MM.1S (cell line): ENCODE measurements at regions not wholly inside any gene's neighbourhood (a gene's known extent, or its start where the extent isn't known, plus 50 kb on each side); places are given as distances from the start of the nearest gene placed in this dataset.

Experiments
- DNase-seq: peaks from one replicate; pipeline ENCODE4 v3.0.0-alpha.2; 2015
- H2AFZ ChIP-seq: fragments of 300-600 bp; sonication (generic); 2 replicates; pipeline ENCODE4 v1.6.0; 2016; ENCODE audit warnings: antibody characterized with exemption, low read length
- H3F3A ChIP-seq: fragments of 300-600 bp; sonication (generic); 2 replicates; pipeline ENCODE4 v1.6.1; 2016; ENCODE audit warnings: mild to moderate bottlenecking, antibody characterized with exemption, low read length, moderate library complexity, mixed read lengths; ENCODE audit not compliant: insufficient read depth
- H3K27ac ChIP-seq: fragments of 300-600 bp; sonication (generic); 2 replicates; pipeline ENCODE4 v1.5.1; 2016; ENCODE audit warnings: mild to moderate bottlenecking, low read length
- H3K27me3 ChIP-seq: fragments of 300-600 bp; sonication (generic); replicated peaks from 2 replicates; pipeline ENCODE4 v1.6.0; 2016; ENCODE audit warnings: low read length; ENCODE audit not compliant: insufficient read depth
- H3K36me3 ChIP-seq: fragments of 300-600 bp; sonication (generic); replicated peaks from 2 replicates; pipeline ENCODE4 v1.6.1; 2016; ENCODE audit warnings: mild to moderate bottlenecking, low read length, mixed read lengths; ENCODE audit not compliant: insufficient read depth
- H3K4me1 ChIP-seq: fragments of 300-600 bp; sonication (generic); 2 replicates; pipeline ENCODE4 v1.6.1; 2016; ENCODE audit warnings: low read length, mixed read lengths
- H3K4me2 ChIP-seq: fragments of 300-600 bp; sonication (generic); 2 replicates; pipeline ENCODE4 v1.6.0; 2016; ENCODE audit warnings: low read depth, low read length
- H3K4me3 ChIP-seq: fragments of 300-600 bp; sonication (generic); 2 replicates; pipeline ENCODE4 v1.5.1; 2016; ENCODE audit warnings: low read length, mixed read lengths
- H3K79me2 ChIP-seq: fragments of 300-600 bp; sonication (generic); 2 replicates; pipeline ENCODE4 v1.6.1; 2016; ENCODE audit warnings: mixed run types, low read length, mixed read lengths
- H3K9ac ChIP-seq: fragments of 300-600 bp; sonication (generic); 2 replicates; pipeline ENCODE4 v1.6.1; 2016; ENCODE audit warnings: low read length, mixed read lengths
- H3K9me2 ChIP-seq: fragments of 300-600 bp; sonication (generic); replicated peaks from 2 replicates; pipeline ENCODE4 v1.6.1; 2016; ENCODE audit warnings: mild to moderate bottlenecking, low read length, mixed read lengths; ENCODE audit not compliant: insufficient read depth
- H3K9me3 ChIP-seq: fragments of 300-600 bp; sonication (generic); replicated peaks from 2 replicates; pipeline ENCODE4 v1.6.1; 2016; ENCODE audit warnings: mild to moderate bottlenecking, low read length, mixed read lengths; ENCODE audit not compliant: insufficient read depth
- H4K20me1 ChIP-seq: fragments of 300-600 bp; sonication (generic); 2 replicates; pipeline ENCODE4 v1.6.1; 2016; ENCODE audit warnings: mild to moderate bottlenecking, low read length, moderate library complexity, mixed read lengths; ENCODE audit not compliant: insufficient read depth
- CTCF ChIP-seq: fragments of 300-600 bp; sonication (generic); IDR thresholded peaks from 2 replicates; pipeline ENCODE4 v1.5.1; 2016; ENCODE audit warnings: antibody characterized with exemption, low read length, mixed read lengths
- EZH2 ChIP-seq: fragments of 300-600 bp; sonication (generic); optimal IDR thresholded peaks from 2 replicates; pipeline ENCODE3; 2017; ENCODE audit warnings: low read depth, mild to moderate bottlenecking, antibody characterized with exemption, low read length, mixed read lengths
- EZH2phosphoT487 ChIP-seq: fragments of 300-600 bp; sonication (generic); IDR thresholded peaks from 2 replicates; pipeline ENCODE4 v1.6.1; 2018; ENCODE audit warnings: antibody characterized with exemption, low read length

- Histone ChIP-seq H3K4me2 (no peak overlapping the region), H3K27ac (no peak overlapping the region), H3K9me2 (no peaks in the 10 kb centered on the region), H3K9me3 (no peaks in the 10 kb centered on the region), H3K9ac (no peak overlapping the region), H3K4me3 (no peak overlapping the region), H3K36me3 (no peaks in the 10 kb centered on the region), H2AFZ (no peak overlapping the region), H3K79me2 (no peaks in the 10 kb centered on the region), H3K27me3 (no peaks in the 10 kb centered on the region), H3F3A (no peaks in the 10 kb centered on the region), H3K4me1 (no peaks in the 10 kb centered on the region), H4K20me1 (no peaks in the 10 kb centered on the region)
- DNase-seq = no peak
- TF ChIP-seq CTCF = no peak
- no peak for TF ChIP-seq EZH2phosphoT487
- TF ChIP-seq EZH2 = no peak
Measured at GRCh38 chr11:15912291-15912690, 444.1 kb downstream of the SOX6 start.

DNA sequence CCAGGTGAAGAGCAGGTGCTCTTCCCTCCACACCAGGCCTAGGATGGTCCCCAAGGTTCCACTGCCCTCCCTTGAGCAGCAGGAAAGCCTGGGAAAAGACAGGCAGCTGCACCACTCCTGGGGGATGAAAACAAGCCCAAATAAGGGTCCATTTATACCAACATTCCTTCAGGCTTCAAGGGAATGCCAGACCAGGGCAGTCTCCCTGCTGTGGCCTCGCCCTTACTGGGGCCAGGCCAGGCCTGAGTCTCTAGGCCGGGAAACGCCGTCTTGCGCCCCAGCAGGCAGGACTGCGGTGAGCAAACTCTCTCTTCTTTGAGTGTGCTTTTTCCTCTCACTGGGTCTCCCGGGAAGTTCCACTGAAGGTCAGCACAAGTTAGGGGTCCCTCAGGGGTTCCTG, 443.5 kb downstream of the SOX6 start:
- no peak overlapping the region for H3K27ac ChIP-seq
- no peak overlapping the region for H3K9ac ChIP-seq
- no peaks in the 10 kb centered on the region for H3K9me2 ChIP-seq
- H3K4me2 ChIP-seq = no peak overlapping the region
- H3K27me3 ChIP-seq = no peaks in the 10 kb centered on the region
- H3K4me1 ChIP-seq = no peaks in the 10 kb centered on the region
- H3K36me3 ChIP-seq = no peaks in the 10 kb centered on the region
- no peaks in the 10 kb centered on the region for H3K79me2 ChIP-seq
- H3F3A ChIP-seq = no peaks in the 10 kb centered on the region
- no peak overlapping the region for H3K4me3 ChIP-seq
- no peaks in the 10 kb centered on the region for H4K20me1 ChIP-seq
- no peak for TF ChIP-seq EZH2
- no peak for TF ChIP-seq EZH2phosphoT487
- TF ChIP-seq CTCF = no peak
- DNase-seq = no peak
- H2AFZ ChIP-seq = no peak overlapping the region
- H3K9me3 ChIP-seq = no peaks in the 10 kb centered on the region

DNA sequence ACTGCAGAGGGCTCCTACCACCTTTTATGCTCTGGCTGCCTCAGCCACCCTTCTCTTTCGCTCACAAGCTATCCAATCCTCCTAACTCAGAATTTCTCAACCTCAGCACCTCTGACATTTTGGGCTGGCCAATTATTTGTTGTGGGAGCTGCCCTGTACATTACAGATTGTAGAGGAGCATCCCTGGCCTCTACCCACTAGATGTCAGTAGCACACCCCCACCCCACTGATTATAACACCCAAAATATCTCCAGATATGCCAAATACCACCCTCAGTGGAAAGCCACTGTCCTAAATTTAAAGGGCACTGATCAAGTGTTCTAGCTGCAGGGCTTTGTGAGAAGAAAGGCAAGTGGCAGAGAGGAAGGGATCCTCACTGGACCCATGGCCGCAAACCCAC, 443.1 kb downstream of the SOX6 start:
- no peak for DNase-seq
- Histone ChIP-seq H3F3A (no peaks in the 10 kb centered on the region), H3K9me2 (no peaks in the 10 kb centered on the region), H4K20me1 (no peaks in the 10 kb centered on the region), H3K4me2 (no peak overlapping the region), H3K79me2 (no peaks in the 10 kb centered on the region), H3K4me3 (no peak overlapping the region), H3K4me1 (no peaks in the 10 kb centered on the region), H3K9ac (no peak overlapping the region), H3K27me3 (no peaks in the 10 kb centered on the region), H2AFZ (no peak overlapping the region), H3K36me3 (no peaks in the 10 kb centered on the region), H3K27ac (no peak overlapping the region), H3K9me3 (no peaks in the 10 kb centered on the region)
- no peak for TF ChIP-seq EZH2phosphoT487
- TF ChIP-seq EZH2 = no peak
- no peak for TF ChIP-seq CTCF
